ENCODE measurements at regions not wholly inside any gene's neighbourhood (a gene's known extent, or its start where the extent isn't known, plus 50 kb on each side); places are given as distances from the start of the nearest gene placed in this dataset.

- TF ChIP-seq ZNF274 (IDR thresholded peaks at IDR 0.05; ENCODE audit: low read depth, low read length): no peak
- no peak for TF ChIP-seq SUZ12 (IDR thresholded peaks at IDR 0.05; ENCODE audit: extremely low read depth, insufficient read depth, insufficient read length)
Observed at GRCh38 chr4:14449308-14449707, 553.0 kb upstream of the CPEB2 start.

Measured in NT2/D1 (cell line).